ENCODE measurements at regions not wholly inside any gene's neighbourhood (a gene's known extent, or its start where the extent isn't known, plus 50 kb on each side); places are given as distances from the start of the nearest gene placed in this dataset.

DNA sequence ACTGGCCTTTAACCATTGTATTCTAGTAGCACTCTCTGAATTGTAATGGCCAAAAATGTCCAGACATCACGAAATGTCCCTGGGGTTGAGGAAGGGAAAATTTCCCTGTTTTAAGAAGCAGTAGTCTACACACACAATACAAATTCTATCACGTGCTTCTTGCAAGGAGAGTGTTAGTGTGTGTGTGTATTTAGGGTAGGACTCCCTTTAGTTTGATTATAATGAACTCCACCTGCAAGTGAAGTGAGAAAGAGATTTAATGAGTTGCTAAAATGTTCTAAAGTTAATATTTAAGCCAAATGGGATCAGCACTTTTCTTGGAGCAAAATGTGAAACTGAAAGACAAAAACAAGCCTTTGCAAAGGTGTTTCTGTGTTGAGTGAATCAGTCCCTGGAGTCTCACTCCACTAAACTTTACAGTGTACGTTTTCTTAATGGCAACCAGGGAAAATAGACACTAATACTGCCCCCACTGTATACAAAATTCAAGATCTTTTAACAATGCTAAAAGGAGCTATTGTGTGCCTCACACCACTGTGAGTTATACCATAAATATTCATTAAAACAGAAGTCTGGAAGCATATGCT, 590.3 kb upstream of the TENM4 start:
- no peak for DNase-seq

DNA sequence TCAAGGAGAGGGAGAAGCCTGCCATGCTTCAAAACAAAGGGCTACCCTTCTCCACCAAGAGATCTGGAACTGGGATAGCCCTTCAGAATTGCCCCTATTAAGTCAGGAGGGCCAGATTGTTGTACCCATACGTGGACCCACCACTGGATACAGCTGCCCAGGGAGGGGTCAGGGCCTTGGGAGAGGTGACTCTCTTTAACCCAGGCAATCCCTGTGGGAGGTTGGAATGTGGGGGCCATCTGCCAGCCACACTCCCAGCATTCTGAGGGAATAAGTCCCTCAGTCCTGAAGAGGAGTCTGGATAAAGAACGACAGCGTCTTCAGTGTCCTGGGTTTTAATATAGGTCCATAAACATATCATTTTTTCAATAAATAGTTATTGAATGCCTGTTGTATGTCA, 588.2 kb upstream of the TENM4 start:
- no peak for DNase-seq

DNA sequence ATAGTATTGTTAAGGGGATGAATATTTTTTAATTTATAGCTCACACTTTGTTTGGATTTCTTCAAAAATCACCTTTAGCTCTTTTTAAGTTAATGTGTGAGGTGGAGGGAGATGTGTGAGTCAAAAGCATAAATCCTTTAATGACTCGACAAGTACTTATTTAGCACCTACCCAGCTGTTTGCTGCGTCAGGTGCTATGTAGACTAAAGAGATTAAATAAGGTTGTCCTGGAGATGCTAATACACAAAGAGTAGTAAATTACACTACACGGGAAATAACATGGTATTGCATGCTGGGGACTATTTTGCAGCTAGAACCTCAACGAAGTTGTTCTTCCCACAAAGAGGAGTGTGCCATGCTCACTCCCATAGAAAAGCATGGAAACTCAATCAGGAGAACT, 583.3 kb upstream of the TENM4 start:
- DNase-seq: no peak

DNA sequence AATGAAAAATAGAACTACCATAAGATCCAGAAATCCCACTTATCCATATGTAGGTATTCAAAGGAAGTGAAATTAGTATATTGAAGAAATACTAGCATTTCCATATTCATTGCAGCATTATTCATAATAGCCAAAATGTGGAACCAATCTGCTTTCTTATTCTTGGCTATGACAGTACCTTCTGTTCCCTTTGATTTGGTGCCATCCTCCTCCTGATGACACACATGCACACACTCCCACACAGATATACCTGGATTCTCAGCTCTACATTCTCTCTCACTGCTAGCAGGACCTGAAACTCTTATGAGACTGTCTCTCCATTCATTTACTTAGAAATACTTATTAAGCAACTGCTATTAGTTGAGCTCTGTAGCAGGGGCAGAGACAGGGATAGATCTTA, 582.6 kb upstream of the TENM4 start:
- DNase-seq: no peak

DNA sequence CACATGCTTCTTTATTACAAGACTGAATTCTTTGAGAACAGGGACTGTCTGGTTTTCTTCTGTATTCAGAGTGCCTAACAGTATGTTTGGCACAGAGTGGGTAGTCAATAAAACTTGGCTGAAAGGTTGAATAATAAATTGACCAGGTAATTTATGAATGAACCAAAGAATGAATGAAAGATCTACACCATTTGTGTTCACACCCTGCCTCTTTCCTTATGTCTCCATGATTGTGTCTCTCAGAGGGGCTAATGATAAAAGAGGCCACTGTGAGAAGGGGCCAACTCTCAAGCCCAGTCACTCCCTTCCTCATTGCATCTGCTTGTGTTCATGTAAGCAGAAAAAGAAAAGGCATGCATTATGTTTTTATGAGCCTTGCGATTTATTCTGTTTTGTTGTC, 569.7 kb upstream of the TENM4 start:
- no peak for DNase-seq

DNA sequence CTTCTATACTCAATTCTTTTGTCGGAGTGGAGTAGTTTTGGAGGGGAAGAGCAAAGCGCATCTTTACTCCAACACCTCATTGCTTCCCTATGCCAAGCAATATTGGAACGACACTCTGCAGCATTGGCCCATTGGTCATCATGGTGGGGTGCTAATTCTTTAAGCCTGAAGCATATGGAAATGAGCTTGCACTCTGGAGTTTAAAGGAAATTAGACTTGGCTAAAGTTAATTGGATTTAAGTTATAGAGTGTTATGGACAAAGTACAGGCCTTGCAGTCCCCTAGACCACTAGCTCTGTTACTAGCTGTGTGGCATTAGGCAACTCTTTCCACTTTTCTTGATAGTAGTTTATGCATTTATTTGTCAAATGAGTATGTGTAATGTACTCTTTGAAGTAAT, 568.3 kb upstream of the TENM4 start:
- DNase-seq: no peak

DNA sequence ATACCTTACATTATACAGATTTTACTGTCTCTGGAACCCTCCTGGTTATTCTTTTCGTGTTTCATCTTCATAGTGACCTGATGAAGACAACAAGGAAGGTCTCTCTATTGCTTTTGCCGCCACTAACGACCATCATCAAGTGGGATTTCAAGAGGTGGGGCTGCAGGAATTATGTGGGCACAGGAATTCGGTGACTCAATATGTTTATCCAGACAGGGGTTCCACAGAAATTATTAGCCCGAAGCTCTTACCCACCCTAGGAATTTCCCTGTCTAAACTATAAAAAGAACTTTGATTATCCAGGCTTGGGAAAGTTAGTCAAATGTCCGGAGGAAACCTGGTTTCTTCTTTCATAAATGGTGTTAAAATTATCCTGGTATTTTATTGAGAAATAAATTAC, 566.8 kb upstream of the TENM4 start:
- DNase-seq: no peak

DNA sequence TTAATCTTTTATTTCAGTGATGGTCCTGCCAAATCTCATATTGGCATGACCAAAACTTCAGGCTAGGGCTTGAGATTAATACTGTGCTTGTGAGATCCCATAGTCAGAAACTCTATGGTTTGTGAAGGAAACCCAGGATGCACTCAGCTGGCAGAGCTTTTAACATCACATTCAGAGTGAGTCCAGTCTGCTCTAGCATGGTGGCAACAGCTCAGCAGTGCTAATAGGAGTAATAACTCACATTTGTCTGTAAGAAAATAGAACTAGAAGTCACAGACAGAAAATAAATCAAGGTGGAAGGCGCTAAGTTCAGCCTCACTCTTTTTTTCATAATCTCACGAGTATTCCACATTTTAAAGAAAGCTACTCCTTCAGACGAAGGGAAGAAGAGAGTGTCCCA, 549.3 kb upstream of the TENM4 start:
- DNase-seq: no peak

DNA sequence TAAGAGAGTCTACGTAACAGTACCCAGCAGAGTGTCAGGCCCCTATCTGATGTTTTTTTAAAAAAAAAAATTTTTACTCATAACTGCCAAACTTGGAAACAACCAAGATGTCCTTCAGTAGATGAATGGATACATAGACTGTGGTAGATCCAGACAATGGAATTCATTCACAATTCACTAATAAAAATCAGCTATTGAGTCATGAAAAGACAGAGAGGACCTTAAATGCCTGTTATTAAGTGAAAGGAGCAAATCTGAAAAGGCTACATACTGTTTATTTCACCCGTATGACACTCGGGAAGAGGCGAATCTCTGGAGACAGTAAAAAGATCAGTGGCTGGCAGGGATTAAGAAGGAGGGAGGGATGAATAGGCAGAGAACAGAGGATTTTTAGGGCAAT, 541.4 kb upstream of the TENM4 start:
- DNase-seq: no peak

DNA sequence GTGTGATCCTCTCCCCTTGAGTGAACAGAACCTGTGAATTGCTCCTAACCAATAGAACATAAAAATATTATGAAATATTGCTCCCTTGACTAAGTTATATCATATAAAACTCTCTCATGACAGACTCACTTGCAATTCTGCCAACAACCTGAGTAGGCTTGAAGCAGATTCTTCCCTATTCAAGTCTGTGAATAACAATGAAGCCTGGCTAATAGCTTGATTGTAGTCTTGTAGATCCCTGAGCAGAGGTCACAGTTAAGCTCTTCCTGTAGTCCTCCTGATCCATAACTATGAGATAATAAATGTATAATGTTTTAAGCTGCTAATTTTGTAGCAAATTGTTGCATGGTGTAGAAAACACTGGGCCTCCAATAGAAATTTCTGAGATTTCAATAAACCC, 540.1 kb upstream of the TENM4 start:
- no peak for DNase-seq

DNA sequence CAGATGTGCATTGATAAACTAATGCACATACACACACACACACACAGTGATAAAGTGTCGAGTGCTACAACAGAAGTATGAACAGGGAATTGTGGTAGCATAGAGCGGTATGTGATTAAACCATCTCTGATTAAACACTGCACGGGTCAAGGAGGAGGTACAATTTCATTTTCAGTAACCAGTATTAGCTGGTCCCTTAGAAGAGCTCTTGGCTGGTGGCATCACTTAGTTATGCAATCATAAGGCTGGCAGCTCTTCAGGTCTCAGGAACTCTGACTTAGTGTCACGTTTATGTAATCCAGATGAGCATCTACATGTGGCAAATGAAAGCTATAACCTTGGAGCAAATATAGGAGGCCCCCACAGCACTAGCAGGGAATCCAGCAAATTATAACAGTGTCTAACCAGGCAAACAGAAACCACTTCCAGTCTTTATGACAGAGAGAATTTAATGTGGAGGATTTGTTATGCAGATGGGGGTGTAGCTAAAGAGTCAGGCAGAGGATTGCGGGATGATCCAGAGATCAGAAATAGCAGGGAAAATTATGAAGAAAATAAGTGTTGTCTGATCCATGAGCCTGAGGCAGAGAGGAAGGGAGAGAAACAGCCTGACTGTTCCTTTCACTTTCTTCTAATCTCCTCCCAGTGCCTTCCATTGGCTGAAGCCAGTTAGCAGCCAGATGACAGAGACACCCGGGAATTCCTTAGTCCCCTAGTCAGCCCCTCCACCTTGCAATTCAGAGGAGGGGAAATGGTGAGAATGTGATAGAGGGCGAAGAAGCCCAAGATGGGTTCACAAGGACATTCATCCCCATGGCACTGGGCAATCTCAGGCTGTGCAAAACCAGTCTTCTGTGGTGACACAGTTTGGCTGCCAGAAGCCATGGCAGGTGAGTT, 533.1 kb upstream of the TENM4 start:
- no peak for DNase-seq

DNA sequence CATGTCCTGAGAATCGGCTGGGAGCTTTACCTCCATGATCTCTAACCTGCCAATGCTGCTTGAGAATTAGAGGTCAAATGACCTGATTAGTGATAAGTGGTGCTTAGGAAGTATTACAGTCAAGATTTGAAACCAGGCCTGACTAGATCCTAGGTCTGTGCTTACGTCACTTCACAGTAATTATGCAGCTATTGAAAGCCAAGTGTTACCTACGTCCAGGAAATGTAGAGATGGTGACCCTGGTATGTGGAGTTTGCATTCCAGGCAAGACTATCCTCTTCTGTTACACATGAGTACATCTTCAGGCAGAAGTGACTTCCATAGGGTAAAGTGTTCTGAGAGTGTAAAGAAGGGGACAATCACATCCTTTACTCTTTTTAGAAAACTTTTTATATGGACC, 530.4 kb upstream of the TENM4 start:
- DNase-seq: no peak

DNA sequence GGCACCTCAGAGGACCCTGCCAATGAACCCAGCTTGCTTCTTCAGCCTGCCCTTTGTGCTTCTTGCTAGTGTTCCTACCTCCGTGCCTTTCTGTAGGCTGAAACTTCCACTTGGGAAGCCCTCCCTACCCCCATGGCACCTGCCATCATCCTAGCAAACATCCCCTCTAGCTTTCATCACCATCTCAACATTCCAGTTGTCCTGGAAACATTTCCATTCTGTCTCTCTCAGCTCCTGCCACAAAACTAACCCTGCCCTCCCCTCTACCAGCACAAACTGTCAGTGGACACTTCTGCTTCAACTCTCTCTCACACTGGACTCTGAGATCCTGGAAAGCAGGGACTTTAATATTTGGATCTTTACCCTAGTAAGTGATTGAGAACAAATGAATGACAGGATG, 525.8 kb upstream of the TENM4 start:
- no peak for DNase-seq

DNA sequence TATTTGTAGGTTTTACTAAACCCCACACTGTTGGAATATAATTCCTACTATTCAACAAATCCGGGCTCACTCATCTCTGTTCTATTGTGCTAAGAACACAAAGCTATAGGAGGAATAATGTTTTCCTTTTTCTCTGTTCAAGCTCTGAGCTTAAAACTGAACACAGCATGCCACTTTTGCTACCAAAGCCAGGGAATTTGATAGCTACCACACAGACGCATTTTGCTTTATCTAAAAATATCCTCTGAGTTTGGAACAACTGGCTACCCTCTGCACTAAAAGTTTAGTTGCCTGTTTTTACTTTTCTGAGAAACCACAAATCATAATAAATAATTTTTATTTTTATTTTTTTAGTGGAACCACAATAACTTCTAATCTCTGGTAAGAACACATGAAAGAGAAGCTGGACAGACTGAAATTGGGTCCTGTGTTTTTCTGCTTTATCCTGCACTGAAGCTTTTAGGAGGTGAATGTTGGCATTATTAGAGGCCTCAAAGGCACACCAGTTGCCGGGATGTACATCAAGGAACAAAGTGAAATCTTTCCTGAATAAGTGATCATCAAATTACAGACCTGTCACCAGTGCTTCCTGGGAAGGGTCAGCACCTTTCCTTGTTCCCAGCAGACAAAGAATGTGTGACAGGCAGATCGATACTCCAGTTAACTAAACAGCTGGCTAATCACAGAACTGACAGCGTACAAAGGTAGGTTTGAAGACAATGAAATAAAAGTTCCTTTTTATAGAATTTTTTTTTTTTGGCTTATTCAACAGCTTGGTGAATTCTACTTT, 523.2 kb upstream of the TENM4 start:
- DNase-seq: no peak

DNA sequence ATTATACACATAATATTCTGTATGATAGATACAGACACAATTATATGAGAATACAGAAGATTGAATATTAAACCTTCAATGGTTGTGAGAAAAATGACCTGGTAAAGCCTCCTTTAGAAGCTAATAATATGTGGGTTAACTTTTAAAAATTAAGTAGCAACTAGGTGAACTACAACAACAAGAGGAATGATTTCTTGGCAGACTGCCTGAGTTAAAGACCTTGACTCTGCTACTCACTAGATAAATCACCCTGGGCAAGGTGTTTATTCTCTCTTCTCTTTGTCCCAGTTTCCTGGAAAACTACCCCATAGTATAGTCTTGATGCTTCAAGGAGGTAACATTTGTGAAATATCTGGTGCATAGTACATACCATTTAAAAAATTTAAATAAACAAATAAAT, 519.6 kb upstream of the TENM4 start:
- no peak for DNase-seq

DNA sequence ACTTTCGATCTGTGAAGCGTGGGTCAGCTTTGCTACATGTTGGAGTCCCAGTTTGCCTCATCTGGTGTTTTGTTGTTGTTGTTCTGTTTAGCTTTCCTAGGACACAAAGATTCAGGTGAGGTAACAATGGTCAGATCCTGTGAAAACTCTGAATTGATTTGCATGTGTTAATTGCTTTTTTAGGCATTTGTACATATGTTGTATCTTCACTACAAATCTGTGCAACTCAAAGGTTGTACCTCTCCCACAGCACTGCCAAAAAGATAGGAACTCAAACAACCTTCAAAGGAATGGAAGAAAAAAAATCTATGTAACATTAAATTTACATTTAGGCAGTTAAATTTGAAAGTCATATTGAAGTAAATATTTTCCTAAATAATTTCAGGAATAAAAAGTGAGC, 518.5 kb upstream of the TENM4 start:
- DNase-seq: no peak

DNA sequence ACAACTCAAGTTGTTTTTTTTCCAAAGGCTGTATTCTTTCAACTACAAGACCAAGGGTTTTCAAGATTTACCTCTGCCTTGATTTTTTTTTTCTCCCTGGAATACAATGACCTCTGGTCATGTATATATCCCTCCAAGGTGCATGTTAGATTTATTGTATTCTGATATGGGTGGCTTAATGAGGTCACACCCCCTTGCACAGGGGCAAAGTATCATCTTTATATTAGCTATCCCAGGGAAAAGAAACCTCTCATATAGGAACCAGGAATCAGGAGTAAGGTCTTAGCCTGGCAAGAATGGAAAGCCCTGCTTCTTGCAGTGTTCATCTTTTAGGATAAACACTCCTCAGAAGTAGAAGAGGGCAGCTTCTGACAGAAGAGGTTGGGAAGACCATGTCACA, 516.9 kb upstream of the TENM4 start:
- no peak for DNase-seq

DNA sequence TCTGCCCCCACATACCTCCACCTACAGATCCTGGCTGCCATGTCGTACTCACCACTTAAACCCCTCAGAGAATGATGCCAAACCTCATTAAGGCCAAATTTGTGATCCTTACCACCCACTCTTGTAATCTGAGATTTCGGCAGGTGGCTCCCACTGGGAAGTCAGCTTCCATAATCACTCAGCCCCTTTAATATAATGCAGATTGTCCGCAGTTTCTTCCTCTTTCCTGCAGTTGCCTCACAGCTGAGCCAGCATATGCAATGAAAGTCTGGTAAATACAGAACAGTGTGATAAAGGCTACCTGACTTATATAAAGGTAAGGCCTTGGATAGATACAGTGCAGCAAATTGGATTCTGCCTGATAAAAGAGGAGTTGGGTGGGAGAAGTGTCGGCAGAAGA, 515.2 kb upstream of the TENM4 start:
- DNase-seq: no peak

DNA sequence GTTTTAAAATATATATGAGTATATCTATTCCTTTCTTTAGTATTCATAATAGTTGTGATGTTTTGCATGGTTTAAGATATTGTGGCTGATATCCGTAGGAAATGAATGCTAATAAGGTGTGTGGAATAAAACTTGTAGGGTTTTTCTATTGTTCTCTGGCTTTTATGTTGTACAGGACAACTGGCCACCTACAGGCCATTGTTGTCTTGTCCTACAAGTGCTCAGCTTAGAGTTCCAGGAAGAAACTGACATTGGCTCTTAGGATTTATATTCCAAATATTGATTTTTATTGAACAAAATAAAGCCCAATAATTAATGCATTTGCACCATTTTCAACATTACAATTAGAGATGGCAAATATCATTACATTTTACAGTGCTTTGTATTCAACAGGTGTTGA, 512.8 kb upstream of the TENM4 start:
- no peak for DNase-seq

DNA sequence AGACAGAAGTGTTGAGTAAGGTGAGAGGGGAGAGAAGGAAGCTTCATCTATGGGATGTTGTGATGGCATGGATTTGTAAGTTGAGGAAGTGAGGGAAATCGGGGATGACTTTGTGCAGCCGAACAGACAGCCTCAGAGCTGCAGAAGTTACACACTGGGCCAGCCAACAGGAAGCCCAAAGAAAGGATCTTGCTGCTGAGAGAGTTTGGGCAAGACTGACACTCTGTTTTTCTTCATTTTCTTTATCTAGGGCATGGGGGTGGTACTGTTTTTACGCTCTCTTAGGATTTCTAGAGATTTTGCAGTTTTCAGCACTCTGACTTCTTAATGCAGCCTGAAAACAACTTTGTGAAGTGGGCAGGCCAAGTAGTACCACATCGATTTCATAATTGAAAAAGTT, 509.9 kb upstream of the TENM4 start:
- no peak for DNase-seq

DNA sequence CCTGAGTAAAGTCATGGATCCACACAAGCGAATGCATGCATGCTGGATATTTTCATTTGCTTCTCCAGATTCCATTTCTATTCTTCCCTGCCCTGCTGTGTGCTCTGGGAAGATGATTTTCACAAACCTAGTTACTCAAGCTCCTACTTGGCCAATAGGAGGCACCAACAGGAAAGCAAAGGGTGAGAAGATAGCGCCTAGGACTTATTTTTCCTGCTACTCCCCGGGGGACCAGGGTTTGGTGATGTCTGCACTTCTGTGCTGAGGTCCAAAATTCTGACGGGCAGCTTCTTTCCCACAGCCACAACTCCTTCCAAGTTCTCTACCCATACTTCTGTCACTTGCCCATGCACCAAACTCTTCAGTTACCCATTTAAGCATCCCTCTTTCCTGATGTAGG, 509.3 kb upstream of the TENM4 start:
- DNase-seq: no peak

DNA sequence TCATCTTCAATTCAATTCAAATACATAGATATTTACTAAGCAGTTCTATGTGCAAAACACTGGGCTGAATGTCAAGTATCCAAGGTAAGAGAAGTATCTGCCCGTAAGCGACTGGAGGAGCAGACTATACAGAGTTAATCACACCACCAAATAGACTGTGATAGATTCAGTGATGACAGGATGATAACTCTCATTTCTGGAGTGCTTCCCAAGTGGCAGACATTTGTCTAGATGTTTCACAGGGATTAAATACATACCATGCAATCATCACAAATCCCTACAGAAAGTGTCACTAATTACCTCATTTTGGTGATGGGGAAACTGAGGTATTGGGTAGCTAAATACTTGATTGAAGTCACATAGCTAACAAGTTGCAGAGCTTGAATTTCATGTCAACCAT, 508.7 kb upstream of the TENM4 start:
- no peak for DNase-seq

DNA sequence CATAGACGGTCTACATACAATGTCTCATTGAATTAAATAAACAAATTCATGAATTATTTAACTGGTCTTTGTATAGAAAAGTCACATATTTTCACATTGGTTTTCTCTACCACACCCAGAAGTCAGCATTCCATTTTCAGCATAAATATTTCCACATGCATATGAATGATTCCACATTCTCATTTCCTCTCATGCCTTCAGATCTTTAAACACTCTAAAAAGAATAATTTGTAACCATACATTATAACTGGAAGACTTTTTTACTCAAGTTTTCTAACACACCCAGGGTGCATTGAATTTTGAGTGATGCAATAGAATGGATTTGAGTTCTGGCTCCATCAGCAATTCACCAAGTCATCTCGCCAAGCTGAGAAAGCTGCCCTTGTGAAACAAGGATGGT, 501.8 kb upstream of the TENM4 start:
- DNase-seq: no peak

Measured in left kidney (tissue), 1 donor.